H9 (cell line): ENCODE measurements at regions not wholly inside any gene's neighbourhood (a gene's known extent, or its start where the extent isn't known, plus 50 kb on each side); places are given as distances from the start of the nearest gene placed in this dataset.
"Not testable (repeated sequence)": the region's sequence is repeated elsewhere in the genome, so short reads cannot be mapped to it uniquely, and the experiment has no call there.

Experiments
- DNase-seq: peaks from one replicate; pipeline ENCODE4 v3.0.0-alpha.2; 2017
- H2AFZ ChIP-seq: one replicate; pipeline ENCODE4 v1.6.1; 2013; ENCODE audit warnings: mild to moderate bottlenecking, low read length, control low read depth, moderate library complexity
- H2AK5ac ChIP-seq: 2 replicates; pipeline ENCODE4 v1.6.1; 2013; ENCODE audit warnings: low read length, control low read depth, mixed read lengths; ENCODE audit not compliant: insufficient read length
- H2BK120ac ChIP-seq: one replicate; pipeline ENCODE4 v1.6.1; 2013; ENCODE audit warnings: low read depth, mild to moderate bottlenecking, low read length, control low read depth, inconsistent platforms; ENCODE audit not compliant: poor library complexity, severe bottlenecking
- H2BK12ac ChIP-seq: 2 replicates; pipeline ENCODE4 v1.6.1; 2013; ENCODE audit warnings: low read length, control low read depth, mixed read lengths, low read depth; ENCODE audit not compliant: insufficient read length
- H2BK15ac ChIP-seq: 2 replicates; pipeline ENCODE4 v1.6.1; 2013; ENCODE audit warnings: low read depth, low read length, control low read depth
- H2BK20ac ChIP-seq: one replicate; pipeline ENCODE4 v1.6.1; 2013; ENCODE audit warnings: low read depth, mild to moderate bottlenecking, low read length, control low read depth, inconsistent platforms; ENCODE audit not compliant: poor library complexity, severe bottlenecking
- H2BK5ac ChIP-seq: 2 replicates; pipeline ENCODE4 v1.6.1; 2013; ENCODE audit warnings: low read length, control low read depth, mixed read lengths; ENCODE audit not compliant: insufficient read length
- H3K14ac ChIP-seq: 2 replicates; pipeline ENCODE4 v1.6.1; 2013; ENCODE audit warnings: low read length, control low read depth; ENCODE audit not compliant: insufficient read depth
- H3K18ac ChIP-seq: 2 replicates; pipeline ENCODE4 v1.6.1; 2013; ENCODE audit warnings: low read depth, mild to moderate bottlenecking, mixed read lengths, low read length, control low read depth; ENCODE audit not compliant: insufficient read length
- H3K23ac ChIP-seq: 2 replicates; pipeline ENCODE4 v1.6.1; 2013; ENCODE audit warnings: low read length, control low read depth, mixed read lengths, low read depth; ENCODE audit not compliant: insufficient read length
- H3K23me2 ChIP-seq: 2 replicates; pipeline ENCODE4 v1.6.1; 2013; ENCODE audit warnings: low read depth, mild to moderate bottlenecking, mixed read lengths, low read length, control low read depth; ENCODE audit not compliant: insufficient read length, poor library complexity, severe bottlenecking
- H3K27ac ChIP-seq: 2 replicates; pipeline ENCODE4 v1.5.1; 2013; ENCODE audit warnings: low read length, control low read depth, mixed read lengths, low read depth; ENCODE audit not compliant: insufficient read length
- H3K27me3 ChIP-seq: 2 replicates; pipeline ENCODE4 v1.6.1; 2013; ENCODE audit warnings: low read length, control low read depth, inconsistent platforms; ENCODE audit not compliant: insufficient read depth
- H3K4ac ChIP-seq: 2 replicates; pipeline ENCODE4 v1.6.1; 2013; ENCODE audit warnings: low read depth, mild to moderate bottlenecking, control low read depth, inconsistent platforms, low read length, moderate library complexity
- H3K4me1 ChIP-seq: 2 replicates; pipeline ENCODE4 v1.6.1; 2013; ENCODE audit warnings: low read length, control low read depth, inconsistent platforms; ENCODE audit not compliant: insufficient read depth
- H3K4me2 ChIP-seq: 2 replicates; pipeline ENCODE4 v1.6.1; 2013; ENCODE audit warnings: low read length, control low read depth, mixed read lengths; ENCODE audit not compliant: insufficient read length, insufficient read depth
- H3K56ac ChIP-seq: 2 replicates; pipeline ENCODE4 v1.6.1; 2013; ENCODE audit warnings: low read depth, mild to moderate bottlenecking, mixed read lengths, low read length, control low read depth; ENCODE audit not compliant: insufficient read length
- H3K79me1 ChIP-seq: 2 replicates; pipeline ENCODE4 v1.6.1; 2013; ENCODE audit warnings: low read depth, mild to moderate bottlenecking, moderate library complexity, low read length, control low read depth, inconsistent platforms; ENCODE audit not compliant: insufficient read depth, poor library complexity, severe bottlenecking
- H3K79me2 ChIP-seq: 2 replicates; pipeline ENCODE4 v1.6.1; 2013; ENCODE audit warnings: low read length, control low read depth, inconsistent platforms; ENCODE audit not compliant: insufficient read depth
- H3K9ac ChIP-seq: 2 replicates; pipeline ENCODE4 v1.6.1; 2013; ENCODE audit warnings: low read length, control low read depth, mixed read lengths; ENCODE audit not compliant: insufficient read length; ENCODE audit errors: extremely low read depth
- H3K9me3 ChIP-seq: one replicate; pipeline ENCODE4 v1.6.1; 2013; ENCODE audit warnings: low read depth, low read length, inconsistent platforms; ENCODE audit not compliant: control insufficient read depth
- H3T11ph ChIP-seq: one replicate; pipeline ENCODE4 v1.6.1; 2013; ENCODE audit warnings: mild to moderate bottlenecking, low read length, control low read depth, inconsistent platforms
- H4K20me1 ChIP-seq: one replicate; pipeline ENCODE4 v1.6.1; 2013; ENCODE audit not compliant: control insufficient read depth, insufficient read length, insufficient read depth
- H4K5ac ChIP-seq: 2 replicates; pipeline ENCODE4 v1.6.1; 2013; ENCODE audit warnings: low read depth, mild to moderate bottlenecking, mixed read lengths, low read length, control low read depth; ENCODE audit not compliant: insufficient read length
- H4K8ac ChIP-seq: replicated peaks from 2 replicates; pipeline ENCODE4 v1.6.1; 2013; ENCODE audit warnings: low read length, control low read depth, mixed read lengths, low read depth; ENCODE audit not compliant: insufficient read length
- H4K91ac ChIP-seq: 2 replicates; pipeline ENCODE4 v1.6.1; 2013; ENCODE audit warnings: low read depth, mild to moderate bottlenecking, moderate library complexity, mixed read lengths, low read length, control low read depth; ENCODE audit not compliant: insufficient read length
- H3K27ac Mint-ChIP-seq, 3 experiments: 2 replicates in 2 of 3; 3 replicates in 1 of 3; pipeline ENCODE4 v1.8.0; 2020 to 2021; ENCODE audit warnings: mixed read lengths in 3 of 3, mild to moderate bottlenecking in 1 of 3, moderate library complexity in 1 of 3
- H3K27me3 Mint-ChIP-seq: 2 replicates; pipeline ENCODE4 v1.8.0; 2021; ENCODE audit warnings: low read depth, mild to moderate bottlenecking, moderate library complexity, mixed read lengths
- H3K36me3 Mint-ChIP-seq, 3 experiments: 2 replicates in 2 of 3; 3 replicates in 1 of 3; pipeline ENCODE4 v1.8.0; 2020 to 2021; ENCODE audit warnings: low read depth in 3 of 3, mixed read lengths in 3 of 3; ENCODE audit not compliant: insufficient read depth in 1 of 3
- H3K4me1 Mint-ChIP-seq, 2 experiments: 2 replicates each; pipeline ENCODE4 v1.8.0; 2020; ENCODE audit warnings: mixed read lengths in 2 of 2
- H3K4me3 Mint-ChIP-seq, 2 experiments: 2 replicates in 1 of 2; 3 replicates in 1 of 2; pipeline ENCODE4 v1.8.0; 2020 to 2021; ENCODE audit warnings: mild to moderate bottlenecking in 2 of 2, mixed read lengths in 2 of 2, moderate library complexity in 1 of 2
- H3K9me3 Mint-ChIP-seq, 2 experiments: 2 replicates in 1 of 2; 3 replicates in 1 of 2; pipeline ENCODE4 v1.8.0; 2020; ENCODE audit warnings: mild to moderate bottlenecking in 2 of 2, mixed read lengths in 2 of 2, moderate library complexity in 1 of 2
- WGBS: extraction: QIAGEN DNeasy Blood & Tissue Kit; methylation state at CpG from one replicate; pipeline ENCODE4 v1.1.7; 2013; ENCODE audit warnings: missing lambda C conversion rate, low lambda C conversion rate, mixed read lengths; ENCODE audit not compliant: insufficient read length; ENCODE audit errors: extremely low coverage; 5-methylcytosine and 5-hydroxymethylcytosine counted together
- TF ChIP-seq, protein P1 (sequence below): fragments of 200-600 bp; sonication (generic); conservative IDR thresholded peaks from 3 replicates; pipeline ENCODE4 v1.8.0; 2021; ENCODE audit warnings: antibody characterized with exemption, mild to moderate bottlenecking

DNA sequence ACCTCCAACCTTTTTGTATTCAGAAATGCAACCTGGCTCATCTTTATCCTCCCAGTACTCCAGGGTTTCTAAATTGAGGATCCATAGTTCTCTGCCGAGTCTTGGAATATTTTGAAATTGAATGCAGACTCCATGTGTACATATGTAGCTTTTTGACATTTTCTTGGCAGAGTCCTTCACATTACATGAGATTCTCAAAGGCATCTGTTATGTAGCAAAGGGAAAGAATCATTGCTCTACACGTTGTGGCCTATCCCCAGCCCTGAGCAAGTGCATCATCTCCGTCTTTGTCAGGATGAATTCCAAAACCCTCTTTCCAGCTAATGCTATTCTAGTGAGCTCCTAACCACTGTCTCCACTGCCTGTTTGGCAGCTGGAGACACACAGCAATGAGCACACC lies 742.9 kb downstream of the DHX35 start:
- DNase-seq = no peak
- Histone ChIP-seq H3K4me2 (no peak overlapping the region), H3K4ac (no peak overlapping the region), H2AK5ac (no peak overlapping the region), H3T11ph (no peak overlapping the region), H3K14ac (no peak overlapping the region), H2AFZ (no peak overlapping the region), H3K79me1 (no peaks in the 10 kb centered on the region), H3K56ac (no peak overlapping the region), H2BK15ac (no peak overlapping the region), H4K8ac (no peak overlapping the region), H3K9me3 (no peaks in the 10 kb centered on the region), H3K27me3 (no peaks in the 10 kb centered on the region), H2BK20ac (no peak overlapping the region), H2BK120ac (no peak overlapping the region), H3K23ac (no peak overlapping the region), H3K9ac (no peak overlapping the region), H3K4me1 (peaks cover 2% of the 10 kb centered on the region; the same call in 1 of the 2 replicates), H3K27ac (no peak overlapping the region), H4K91ac (no peak overlapping the region), H3K79me2 (no peaks in the 10 kb centered on the region; the same call in 1 of the 2 replicates), H4K20me1 (no peaks in the 10 kb centered on the region), H4K5ac (no peak overlapping the region), H2BK12ac (no peak overlapping the region), H3K18ac (no peak overlapping the region), H2BK5ac (no peak overlapping the region), H3K23me2 (no peaks in the 10 kb centered on the region)
- Mint-ChIP-seq H3K36me3 (no peaks in the 10 kb centered on the region), H3K27me3 (no peaks in the 10 kb centered on the region), H3K9me3 (no peaks in the 10 kb centered on the region), H3K4me1 (peaks cover 15% of the 10 kb centered on the region in 2 experiments), H3K4me3 (no peak overlapping the region), H3K27ac (no peak overlapping the region)
- TF ChIP-seq, protein P1, sequence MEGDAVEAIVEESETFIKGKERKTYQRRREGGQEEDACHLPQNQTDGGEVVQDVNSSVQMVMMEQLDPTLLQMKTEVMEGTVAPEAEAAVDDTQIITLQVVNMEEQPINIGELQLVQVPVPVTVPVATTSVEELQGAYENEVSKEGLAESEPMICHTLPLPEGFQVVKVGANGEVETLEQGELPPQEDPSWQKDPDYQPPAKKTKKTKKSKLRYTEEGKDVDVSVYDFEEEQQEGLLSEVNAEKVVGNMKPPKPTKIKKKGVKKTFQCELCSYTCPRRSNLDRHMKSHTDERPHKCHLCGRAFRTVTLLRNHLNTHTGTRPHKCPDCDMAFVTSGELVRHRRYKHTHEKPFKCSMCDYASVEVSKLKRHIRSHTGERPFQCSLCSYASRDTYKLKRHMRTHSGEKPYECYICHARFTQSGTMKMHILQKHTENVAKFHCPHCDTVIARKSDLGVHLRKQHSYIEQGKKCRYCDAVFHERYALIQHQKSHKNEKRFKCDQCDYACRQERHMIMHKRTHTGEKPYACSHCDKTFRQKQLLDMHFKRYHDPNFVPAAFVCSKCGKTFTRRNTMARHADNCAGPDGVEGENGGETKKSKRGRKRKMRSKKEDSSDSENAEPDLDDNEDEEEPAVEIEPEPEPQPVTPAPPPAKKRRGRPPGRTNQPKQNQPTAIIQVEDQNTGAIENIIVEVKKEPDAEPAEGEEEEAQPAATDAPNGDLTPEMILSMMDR = no peak
- no CpG with 5 or more reads among the region's 3 CpGs for whole genome bisulfite sequencing

DNA sequence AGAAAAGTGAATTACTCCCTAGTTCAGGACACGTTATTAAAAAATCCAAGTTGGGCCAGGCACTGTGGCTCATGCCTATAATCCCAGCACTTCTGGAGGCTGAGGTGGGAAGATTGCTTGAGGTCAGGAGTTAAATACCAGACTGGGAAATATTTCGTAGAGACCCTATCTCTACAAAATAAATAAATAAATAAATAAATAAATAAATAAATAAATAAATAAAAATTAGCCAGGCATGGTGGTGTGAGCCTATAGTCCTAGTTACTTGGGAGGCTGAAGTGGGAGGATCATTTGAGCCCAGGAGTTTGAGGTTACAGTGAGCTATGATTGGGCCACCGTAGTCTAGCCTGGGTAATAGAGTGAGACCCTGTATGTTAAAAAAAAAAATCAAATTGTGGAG lies 741.2 kb downstream of the DHX35 start:
- H3K18ac ChIP-seq, H2BK5ac ChIP-seq, H2AK5ac ChIP-seq, H2BK12ac ChIP-seq, H3K23ac ChIP-seq, H2BK120ac ChIP-seq, H3K27me3 Mint-ChIP-seq, H3K27ac Mint-ChIP-seq, H3K4me1 ChIP-seq, H3K27ac ChIP-seq, H4K8ac ChIP-seq, H3K36me3 Mint-ChIP-seq, H4K20me1 ChIP-seq, H3K9ac ChIP-seq, H3K56ac ChIP-seq, H2AFZ ChIP-seq, H3K27me3 ChIP-seq, H3K79me1 ChIP-seq, DNase-seq, H3K4me2 ChIP-seq, H3K23me2 ChIP-seq, H3K14ac ChIP-seq, H4K5ac ChIP-seq, H3K9me3 ChIP-seq, H3K4ac ChIP-seq, H3K9me3 Mint-ChIP-seq, H3T11ph ChIP-seq, H3K4me3 Mint-ChIP-seq, H4K91ac ChIP-seq, H2BK15ac ChIP-seq, H2BK20ac ChIP-seq, H3K79me2 ChIP-seq: not testable (repeated sequence)
- peaks cover 15% of the 10 kb centered on the region in 2 experiments for H3K4me1 Mint-ChIP-seq
- WGBS = no CpG with 5 or more reads among the region's 3 CpGs
